GM19023 (cell line): ENCODE measurements at regions not wholly inside any gene's neighbourhood (a gene's known extent, or its start where the extent isn't known, plus 50 kb on each side); places are given as distances from the start of the nearest gene placed in this dataset.

ENCODE experiments used
- ATAC-seq: cut with Tn5 transposase; IDR thresholded peaks from one replicate; pipeline ENCODE4 v1.9.1; 2021; ENCODE audit warnings: mild to moderate bottlenecking, moderate library complexity; ENCODE audit not compliant: unreplicated experiment

DNA sequence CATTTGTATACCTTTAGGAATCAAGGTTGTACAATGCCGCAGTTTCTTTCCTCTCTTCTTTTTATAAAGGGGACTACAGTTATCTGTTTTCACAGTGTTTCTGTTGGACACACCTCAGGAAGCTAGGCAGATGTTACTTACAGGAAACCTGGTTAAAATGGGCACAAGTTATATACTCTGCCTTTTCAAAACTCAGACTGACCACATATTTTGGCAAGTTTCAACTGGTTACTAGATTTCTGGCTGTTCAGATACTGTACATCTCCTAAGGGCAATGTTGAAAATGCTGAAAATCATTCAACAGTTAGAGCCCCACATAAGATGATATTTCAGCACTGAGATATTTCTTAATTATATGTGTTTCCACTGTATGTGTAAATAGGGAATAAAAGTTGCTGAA is 92.5 kb upstream of the SLC35B3 start:
- ATAC-seq, result no peak

DNA sequence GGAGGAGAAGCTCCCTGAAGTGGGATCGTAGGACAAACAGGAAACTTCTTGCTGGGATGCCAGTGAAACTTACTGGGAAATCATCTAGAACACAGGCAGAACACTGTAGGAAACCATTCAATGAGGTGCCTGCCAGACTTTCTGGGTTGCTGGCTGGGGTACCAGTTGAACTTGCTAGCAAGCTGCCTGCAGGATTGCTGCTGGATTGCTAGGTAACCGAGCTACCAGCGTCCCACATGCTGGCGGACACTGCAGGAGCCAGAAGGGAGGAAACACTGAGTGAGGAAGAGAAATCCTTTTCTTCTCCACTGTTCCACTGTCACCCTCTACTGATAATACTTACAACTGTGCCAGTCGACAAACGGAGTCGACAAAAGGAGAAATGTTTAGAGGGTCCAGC is 91.3 kb upstream of the SLC35B3 start:
- ATAC-seq, result no peak

DNA sequence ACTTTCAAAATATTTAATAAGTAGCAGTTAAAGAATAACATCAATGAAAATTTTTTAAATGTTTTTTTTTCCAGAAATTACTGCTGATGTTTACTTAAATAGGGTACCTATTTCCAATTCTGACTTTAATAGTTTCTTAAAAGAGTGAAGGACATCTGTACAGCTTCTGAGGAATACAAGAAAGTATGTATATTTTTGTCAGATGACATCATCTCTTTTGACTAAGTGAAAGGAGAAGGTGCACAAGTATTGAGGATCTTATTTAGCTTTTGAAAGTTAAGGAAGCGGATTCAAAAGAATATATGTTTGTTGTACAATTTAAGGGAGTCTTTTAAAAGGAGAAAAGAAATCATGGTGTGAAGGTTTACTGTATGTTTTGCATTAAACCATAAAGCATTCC is 90.0 kb upstream of the SLC35B3 start:
- no peak for ATAC-seq

DNA sequence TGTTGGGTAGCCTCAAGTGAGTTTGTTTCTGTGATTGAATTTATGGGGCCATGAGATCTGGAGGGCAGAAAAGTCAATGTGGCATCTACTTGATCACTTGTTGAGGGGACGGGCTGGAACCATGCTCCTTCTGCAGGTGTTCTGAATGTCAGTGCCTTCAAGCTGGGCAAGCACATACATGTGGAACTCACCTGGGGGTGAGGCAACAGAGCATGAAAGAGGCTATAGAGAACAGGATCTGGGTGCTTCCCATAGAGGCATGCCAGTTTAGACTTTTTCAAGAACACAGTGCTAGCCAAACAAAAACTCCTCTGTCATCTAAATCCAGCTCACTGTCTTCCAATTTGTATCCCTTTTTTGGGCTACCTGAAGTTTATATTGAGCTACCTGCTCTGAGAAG is 77.8 kb upstream of the SLC35B3 start:
- no peak for ATAC-seq

DNA sequence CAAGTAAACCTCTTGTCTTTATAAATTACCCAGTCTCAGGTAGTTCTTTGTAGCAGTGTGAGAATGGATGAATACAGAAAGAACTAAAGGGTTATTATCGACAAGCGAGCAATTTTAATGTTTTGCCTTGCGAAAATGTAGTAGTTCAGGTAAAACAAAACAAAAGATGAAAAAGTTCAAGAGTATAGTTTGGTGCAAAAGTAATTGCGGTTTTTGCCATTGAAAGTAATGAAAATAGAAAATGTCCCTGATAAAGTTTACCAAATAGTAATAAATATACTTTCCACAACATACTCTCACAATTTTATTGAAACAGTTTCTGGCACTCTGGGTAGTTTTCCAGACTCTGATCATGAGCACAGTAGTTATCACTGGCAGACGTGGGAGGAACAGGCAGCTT is 71.9 kb upstream of the SLC35B3 start:
- no peak for ATAC-seq

DNA sequence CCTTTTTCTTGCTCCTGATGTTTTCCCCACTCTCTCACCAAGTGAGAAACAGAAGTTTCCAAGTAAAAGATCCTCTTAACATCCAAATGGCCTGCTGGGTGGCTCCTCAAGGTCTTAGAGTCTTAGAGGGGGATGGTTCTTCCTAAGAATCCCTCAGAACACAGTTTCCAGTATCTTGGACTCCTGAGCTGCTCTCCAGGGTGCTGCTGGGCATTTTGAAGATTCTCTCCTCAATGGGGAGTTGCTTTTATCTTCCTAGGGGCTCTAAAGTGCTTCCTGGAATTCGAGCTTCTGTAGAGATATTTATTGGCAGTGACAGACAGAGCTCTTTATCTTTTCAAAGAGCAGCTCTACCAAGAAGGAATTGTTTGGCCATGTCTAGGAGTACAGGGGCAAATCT is 70.8 kb upstream of the SLC35B3 start:
- no peak for ATAC-seq

DNA sequence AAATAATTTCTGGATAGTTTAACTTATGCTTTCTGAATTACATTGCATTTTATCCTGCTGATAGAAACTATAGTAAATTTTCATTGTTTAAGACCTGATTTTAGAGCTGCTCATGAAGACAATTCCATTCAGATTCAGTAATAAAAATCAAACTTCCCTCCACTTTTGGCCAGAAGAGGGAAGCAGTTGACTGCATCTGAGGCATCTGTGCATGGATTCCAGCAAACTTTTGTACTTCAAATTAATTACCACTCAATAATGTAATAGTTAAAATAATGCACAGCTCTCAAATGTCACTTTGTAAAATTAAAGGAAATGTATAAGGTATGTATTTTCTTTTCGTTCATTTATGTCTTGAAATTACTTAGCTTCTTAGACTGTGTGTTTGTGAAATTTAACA is 64.2 kb upstream of the SLC35B3 start:
- no peak for ATAC-seq

DNA sequence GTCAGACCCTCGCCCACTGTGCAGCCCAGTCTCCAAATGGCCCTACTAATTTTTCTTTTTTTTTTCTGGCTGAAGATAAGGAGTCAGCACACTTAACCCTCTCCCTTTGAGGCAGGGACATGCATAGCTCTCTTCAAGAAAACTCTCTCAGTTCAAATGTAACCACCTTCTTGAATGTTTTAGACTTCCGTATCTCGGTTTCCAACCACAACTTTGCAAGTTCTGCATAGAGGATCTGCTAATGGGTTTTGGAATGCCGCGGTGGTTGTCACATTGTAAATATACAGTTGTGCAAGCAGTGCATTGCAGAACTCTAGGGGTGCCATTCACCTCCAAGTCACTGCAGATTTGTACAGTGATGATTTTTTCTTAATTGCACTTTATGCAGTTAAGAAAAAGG is 59.4 kb upstream of the SLC35B3 start:
- no peak for ATAC-seq

DNA sequence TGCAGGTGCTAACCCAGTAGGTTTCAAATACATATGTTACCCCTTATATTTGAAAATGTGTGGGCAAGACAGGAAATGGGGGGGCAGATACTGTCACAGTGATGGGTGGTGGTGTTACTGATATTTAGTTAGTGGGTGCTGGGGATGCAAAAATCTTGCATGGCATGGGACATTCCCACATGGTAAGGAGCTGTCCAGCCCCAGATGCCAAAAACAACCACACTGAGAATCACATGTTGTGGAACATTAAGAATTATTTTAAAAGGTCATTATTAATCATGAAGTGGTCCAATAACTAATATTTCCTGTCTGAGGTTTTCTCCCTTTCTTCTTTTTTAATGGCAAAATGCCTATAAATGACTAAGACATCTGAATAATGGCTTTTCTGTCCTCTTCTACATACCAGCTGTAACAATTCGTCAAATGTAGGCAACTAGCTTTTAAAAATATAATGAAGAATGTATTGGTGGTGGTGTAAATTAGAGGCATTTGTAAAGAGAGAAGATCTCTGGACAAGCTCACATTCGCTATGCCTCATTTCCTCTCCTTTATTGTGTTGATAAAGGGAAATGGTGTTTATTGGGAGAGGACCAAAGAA is 57.3 kb upstream of the SLC35B3 start:
- ATAC-seq, result no peak
